HG02623 (cell line): ENCODE measurements at regions not wholly inside any gene's neighbourhood (a gene's known extent, or its start where the extent isn't known, plus 50 kb on each side); places are given as distances from the start of the nearest gene placed in this dataset.

Experiments used
- ATAC-seq: cut with Tn5 transposase; IDR thresholded peaks from one replicate; pipeline ENCODE4 v1.9.1; 2021; ENCODE audit warnings: moderate library complexity; ENCODE audit not compliant: unreplicated experiment

DNA sequence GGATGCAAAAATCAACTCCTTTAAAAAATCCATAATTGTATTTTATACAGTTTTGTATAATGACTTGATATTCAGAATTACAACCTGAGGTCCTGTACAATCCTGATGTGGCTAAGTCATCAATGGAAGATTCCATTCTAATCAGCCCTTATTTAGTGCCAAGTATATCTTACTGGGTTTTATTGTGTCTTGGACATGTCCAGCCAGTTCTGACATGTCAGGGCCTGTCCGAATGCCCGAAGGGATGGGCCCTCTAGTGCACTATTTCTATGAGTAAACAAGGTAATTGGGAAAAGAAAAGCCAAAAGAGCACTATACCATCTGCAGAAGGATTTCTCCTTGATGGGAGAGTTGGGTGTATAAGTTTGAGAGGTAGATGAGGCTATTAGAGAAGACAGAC lies 412.9 kb downstream of the METTL15 start:
- ATAC-seq, result no peak

GRCh38 chr11:28520291-28520690 lies 412.1 kb downstream of the METTL15 start:
- ATAC-seq, result no peak

- no peak for ATAC-seq
Measured at GRCh38 chr11:28518825-28519224, 410.6 kb downstream of the METTL15 start.

GRCh38 chr11:28517621-28518020 lies 409.4 kb downstream of the METTL15 start:
- ATAC-seq, result no peak

DNA sequence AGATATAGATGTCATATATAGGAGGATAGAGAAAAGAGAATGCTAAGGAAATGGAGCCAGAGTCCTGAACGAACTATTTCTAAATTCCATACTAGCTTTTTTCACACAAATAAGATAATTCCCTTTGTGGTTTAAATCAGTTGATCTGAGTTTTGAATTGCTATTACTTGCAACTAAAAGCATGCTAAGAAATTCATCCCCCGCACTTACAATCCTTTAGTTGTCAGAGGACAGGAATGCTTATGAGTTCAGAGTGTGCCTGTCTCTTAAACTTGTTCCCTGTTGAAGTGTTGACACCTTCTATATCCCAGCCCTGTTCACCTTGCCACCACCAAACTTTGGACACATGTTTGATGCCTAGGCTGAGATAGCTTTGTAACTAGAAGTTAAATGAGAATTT lies 406.2 kb downstream of the METTL15 start:
- no peak for ATAC-seq

GRCh38 chr11:28512143-28512756 lies 404.1 kb downstream of the METTL15 start:
- no peak for ATAC-seq

- ATAC-seq, result no peak
Measured at GRCh38 chr11:28505232-28505631, 397.0 kb downstream of the METTL15 start.

GRCh38 chr11:28504555-28505110 lies 396.4 kb downstream of the METTL15 start:
- ATAC-seq, result no peak

DNA sequence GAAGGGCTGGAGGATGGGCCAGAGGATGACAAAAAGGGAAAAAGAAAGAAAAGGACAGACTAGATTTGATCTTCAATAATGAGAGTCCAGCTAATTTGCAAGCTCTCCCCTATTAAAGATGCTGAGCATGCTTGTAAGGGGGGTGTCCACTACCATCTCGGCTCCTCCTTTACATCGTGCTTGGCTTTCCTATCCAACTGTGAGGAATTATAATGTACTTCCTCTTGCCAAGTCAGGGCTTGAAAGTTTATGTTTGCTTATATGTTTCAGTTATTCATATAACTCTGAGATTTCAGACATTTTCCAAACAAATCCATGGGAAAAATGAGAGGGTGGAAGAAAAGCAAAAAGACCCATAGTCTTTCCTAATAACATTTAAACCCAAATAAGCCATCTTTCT lies 387.1 kb downstream of the METTL15 start:
- ATAC-seq, result no peak

- no peak for ATAC-seq
Measured at GRCh38 chr11:28491431-28491830, 383.2 kb downstream of the METTL15 start.

- ATAC-seq, result no peak
Measured at GRCh38 chr11:28490773-28491382, 382.7 kb downstream of the METTL15 start.

GRCh38 chr11:28488336-28488735 lies 380.1 kb downstream of the METTL15 start:
- ATAC-seq, result no peak

- no peak for ATAC-seq
Measured at GRCh38 chr11:28483072-28483867, 375.1 kb downstream of the METTL15 start.

DNA sequence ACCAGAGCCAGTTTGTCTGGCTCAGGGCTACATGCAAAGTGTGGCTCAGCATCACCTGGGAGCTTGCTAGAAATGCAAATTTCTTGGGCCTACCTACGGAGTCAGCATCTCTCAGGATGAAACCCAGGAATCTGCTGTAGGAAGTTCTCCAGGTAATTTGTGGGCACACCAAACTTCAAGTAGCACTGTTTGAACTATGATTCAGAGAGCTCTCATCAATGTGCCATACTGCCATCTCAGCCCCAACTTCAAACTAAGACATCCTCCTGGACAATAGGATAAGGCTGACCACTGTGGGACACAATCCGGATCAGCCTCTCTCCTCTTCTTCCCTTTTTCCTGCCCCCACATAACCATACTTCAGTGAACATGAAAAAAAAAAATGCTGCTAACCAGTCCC lies 374.5 kb downstream of the METTL15 start:
- ATAC-seq, result no peak

DNA sequence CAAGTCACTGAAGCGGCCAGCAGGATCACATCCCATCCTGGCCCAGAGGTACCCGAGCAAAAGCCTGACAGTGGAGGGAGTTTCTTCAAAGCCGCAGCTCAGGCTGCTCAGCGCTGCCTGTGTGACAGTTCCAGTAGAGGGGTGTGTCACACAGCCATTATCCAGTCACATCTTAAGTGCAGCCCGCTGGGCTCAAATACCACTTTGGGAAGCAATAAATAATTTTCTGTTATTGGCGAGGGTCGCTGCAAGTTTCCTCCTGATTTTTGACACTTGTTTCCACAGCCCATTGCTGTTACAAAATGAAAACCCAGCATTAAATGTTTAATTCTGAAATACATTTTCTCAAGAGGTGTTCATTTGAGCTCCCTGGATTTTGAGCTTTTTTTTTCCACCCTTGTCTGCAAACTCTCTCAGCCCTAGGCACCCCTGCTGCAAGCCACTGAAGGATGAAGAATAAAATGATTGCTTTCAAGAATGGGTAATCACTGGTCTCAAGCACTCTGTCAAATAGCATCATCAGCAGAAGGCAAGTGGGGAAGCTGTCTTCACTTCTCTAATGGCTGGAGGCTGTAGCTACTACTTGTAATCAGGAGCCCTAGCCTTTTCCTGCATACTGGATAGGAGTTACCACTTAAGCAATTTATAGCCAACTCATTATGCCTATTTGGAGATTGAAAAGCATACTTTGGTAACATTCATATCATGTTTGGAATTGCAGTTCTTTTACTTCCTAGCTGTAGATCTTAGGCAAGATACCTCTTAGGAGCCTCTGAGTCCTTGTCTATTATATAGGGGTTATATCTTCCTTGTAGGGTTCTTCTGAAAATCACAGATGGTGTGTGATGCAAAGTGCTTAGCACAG lies 373.7 kb downstream of the METTL15 start:
- no peak for ATAC-seq

DNA sequence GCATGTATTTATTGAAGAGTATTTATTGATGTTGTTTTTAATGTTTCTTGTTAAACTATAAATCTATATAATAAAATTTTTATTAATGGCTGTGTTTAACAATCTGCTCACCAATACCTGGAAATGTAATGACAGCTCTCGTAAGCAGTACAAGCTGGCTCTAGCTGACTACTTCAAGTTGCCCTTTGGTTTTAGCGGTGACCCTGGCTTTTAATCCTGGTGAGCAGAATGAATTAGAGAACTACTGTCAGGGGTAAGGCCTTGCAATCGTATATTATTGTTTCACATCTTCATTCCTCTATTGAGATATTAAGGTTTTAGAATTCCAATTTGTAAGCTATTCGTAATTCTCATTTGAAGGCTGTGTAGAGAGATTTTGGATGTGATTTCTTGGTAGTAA lies 372.2 kb downstream of the METTL15 start:
- ATAC-seq, result no peak

DNA sequence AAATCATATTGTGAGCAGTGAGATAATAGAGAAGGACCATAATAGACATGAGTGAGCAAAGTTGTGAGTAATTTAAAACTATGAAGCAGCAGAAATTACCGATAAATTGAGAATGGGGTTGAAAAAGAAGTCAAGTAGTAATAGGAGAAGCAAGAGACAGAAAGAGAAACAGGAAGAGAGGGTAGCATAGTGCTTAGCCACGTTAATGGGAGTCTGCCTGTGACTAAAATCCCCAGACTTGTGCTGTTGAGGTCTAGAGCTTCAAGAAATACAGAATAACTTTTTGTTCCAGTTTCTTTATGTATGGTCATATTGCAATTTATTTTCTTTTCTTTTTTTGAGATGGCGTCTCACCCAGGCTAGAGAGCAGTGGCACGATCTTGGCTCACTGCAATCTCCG lies 368.7 kb downstream of the METTL15 start:
- ATAC-seq, result peak; percentile 47

- no peak for ATAC-seq
Measured at GRCh38 chr11:28476049-28476448, 367.9 kb downstream of the METTL15 start.

GRCh38 chr11:28472904-28473303 lies 364.7 kb downstream of the METTL15 start:
- ATAC-seq, result no peak

DNA sequence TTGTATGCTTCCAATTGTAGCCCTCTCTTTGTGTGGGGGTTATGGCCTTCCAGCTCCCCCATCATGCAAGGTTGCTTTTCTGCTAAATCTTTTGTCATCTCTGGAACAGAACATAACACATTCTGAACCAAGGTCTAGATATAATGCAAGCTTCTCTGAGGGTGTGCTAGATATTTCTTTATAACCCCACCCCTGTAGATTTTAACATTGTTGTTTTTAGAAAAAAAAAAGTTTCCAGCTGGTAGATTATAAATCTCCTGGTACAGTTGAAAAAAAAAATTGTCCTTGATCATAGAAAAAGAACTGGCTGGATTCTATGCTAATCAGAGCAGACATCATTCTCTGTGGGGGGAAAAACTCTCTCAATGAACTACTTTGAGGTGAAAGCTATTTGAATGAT lies 363.3 kb downstream of the METTL15 start:
- no peak for ATAC-seq

- no peak for ATAC-seq
Measured at GRCh38 chr11:28470180-28470579, 362.0 kb downstream of the METTL15 start.
